GM21526 (cell line): ENCODE measurements at regions not wholly inside any gene's neighbourhood (a gene's known extent, or its start where the extent isn't known, plus 50 kb on each side); places are given as distances from the start of the nearest gene placed in this dataset.

Experiments
- ATAC-seq: cut with Tn5 transposase; IDR thresholded peaks from one replicate; pipeline ENCODE4 v1.9.1; 2021; ENCODE audit warnings: moderate library complexity; ENCODE audit not compliant: unreplicated experiment, low FRiP score

DNA sequence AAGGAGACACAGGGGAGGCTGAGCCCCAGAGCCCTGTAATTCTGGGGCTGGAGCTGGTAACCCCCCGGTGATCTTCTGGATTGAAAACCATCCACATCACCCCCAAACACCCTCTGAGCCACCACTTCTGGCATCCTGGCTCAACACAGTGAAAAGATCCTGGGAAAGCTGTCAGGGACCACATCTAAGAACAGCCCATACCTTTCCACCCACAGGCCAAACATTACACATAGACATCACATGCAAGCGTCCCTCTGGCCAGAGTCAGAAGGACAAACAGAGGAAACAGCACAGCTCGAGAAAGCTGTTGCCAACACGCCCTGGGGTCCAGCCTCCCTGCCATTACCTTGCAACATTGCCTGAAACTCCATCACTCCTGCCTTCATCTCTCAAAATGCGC is 469.5 kb downstream of the SOX6 start:
- ATAC-seq: no peak

DNA sequence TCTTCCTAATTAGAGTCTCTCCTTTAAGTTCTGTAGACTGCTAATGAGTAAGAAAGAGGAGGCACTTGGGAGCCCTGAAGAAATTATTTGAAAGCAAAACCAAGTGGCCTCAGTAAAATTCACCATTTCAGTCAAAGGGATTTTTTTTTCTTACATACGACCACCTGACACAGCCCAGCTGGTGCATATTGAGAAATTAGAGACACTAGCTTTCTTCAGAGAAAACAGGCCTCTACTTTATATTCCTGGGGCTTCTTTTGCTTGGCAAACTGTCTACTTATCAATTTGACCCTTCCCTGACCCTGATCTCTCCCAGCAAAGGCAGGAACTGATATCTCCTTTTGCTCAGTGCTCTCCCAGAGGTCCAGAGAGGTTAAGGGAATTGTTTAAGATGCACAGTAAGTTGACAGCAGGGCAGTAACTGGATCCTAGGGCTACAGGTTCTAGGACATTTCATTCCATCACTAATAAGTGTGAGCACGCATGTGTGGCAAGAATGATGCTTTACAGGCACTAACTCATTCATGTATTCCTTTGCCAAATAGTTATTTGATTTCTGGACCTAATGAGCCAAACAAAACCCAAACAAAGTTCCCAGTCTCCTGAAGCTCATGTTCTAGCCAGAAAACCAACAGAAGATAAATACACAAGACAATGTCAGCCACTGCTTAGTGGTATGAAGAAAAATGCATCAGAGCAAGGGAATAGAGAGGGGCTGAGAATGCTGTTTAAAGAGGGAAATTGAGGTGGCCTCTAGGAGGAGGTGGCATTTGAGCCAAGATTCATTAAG is 467.6 kb downstream of the SOX6 start:
- no peak for ATAC-seq

DNA sequence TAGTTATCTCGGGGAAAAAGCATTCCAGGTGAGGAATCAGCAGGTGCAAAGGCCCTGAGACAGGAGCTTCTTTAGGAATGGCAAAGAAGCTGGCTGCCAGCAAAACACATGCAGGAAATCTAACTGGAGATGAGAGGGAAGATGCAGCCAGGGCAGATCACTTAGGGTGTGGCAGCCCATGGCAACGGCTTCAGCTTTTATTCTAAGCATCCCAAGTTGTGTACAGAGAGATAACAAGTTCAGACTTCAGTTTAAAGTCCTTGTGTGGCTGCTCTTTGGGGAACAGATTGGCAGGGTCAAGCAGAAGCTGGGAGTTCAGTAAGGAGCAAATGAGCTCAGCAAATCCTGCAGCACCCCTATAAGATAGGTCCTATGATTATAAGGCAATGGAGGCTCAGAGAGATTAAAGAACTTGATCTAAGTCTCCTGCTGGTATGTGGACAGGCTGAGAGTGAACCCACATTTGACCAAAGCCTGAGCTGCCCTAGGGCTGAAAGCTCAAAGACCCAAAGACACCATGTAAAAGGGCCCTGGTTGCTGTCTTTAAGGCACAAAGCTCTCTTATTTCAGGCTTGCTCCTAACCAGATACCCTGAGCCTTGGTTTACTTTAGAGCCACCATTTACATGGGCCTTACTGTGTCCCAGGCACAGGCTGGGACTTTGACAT is 466.8 kb downstream of the SOX6 start:
- no peak for ATAC-seq

DNA sequence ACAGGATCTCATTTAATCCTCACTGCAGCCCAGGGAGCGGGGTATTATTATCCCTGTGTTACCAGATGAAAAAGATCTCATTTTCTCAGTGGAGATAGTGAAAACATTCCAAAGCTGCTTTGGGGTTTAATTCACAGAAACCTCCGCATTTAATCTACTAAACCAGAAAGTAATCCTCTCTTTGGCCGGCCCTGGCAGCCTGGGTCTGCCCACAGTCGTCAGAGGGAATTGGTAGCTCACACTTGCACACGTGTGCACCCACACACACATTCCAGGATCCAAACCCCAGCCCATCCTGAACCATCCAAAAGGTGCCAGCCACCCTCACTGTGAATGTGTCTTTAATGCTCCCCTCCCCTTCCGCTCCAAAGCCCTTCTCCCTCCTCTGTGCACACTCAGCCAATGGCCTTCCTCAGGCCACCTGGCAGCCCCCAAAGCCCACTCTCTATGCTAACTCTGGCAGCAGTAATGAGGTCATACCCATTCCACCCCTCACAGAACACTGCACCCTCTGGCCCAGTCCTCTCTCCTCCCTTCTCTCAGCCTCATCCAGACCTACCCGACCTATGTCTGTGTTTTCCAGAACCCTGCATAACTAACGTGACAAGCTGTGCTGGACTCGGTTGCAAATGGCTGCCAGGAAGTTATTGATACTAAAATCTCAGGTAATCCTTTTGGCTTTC is 466.2 kb downstream of the SOX6 start:
- no peak for ATAC-seq

DNA sequence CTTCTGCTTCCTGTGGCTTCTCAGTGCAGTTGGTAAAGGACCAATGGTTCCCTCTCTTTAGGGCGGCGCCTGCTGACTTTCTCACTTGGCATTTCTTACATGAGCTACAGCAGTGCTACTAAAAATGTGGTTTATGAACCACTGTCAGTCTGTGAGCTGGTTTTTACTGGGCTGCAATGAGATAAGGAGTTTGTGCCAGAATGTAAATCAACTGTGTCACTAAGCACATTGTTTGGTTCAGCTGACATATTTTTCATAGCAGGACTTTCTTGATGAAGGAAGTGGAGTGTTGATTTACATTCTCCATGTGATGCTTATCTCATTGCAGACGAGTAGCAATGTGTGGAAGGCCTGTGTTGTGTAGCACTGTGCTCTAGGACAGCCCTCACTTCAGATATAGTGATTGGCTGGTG is 463.3 kb downstream of the SOX6 start:
- ATAC-seq: no peak

- ATAC-seq: no peak
Observed at GRCh38 chr11:15896026-15896425, 460.3 kb downstream of the SOX6 start.

DNA sequence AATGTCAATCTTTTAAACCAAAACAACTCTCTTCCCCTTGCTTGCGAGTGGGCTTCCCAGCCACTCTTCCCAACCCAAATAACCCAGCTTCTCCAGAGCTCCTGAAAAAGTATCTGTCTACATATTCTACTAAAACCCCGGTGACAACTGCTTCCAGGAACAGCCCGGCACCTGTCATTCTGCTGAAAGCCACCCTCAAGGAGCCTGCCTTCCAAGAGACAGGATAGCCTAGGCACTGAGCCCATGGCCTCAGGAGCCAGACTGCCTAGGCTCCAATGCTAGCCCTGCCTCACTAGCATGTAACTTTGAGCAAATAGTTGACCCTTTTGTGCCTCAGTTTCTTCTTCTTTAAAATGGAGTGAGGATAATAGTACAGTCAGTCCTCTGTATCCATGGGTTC is 459.8 kb downstream of the SOX6 start:
- no peak for ATAC-seq

- ATAC-seq: no peak
Observed at GRCh38 chr11:15897211-15897960, 459.0 kb downstream of the SOX6 start.

DNA sequence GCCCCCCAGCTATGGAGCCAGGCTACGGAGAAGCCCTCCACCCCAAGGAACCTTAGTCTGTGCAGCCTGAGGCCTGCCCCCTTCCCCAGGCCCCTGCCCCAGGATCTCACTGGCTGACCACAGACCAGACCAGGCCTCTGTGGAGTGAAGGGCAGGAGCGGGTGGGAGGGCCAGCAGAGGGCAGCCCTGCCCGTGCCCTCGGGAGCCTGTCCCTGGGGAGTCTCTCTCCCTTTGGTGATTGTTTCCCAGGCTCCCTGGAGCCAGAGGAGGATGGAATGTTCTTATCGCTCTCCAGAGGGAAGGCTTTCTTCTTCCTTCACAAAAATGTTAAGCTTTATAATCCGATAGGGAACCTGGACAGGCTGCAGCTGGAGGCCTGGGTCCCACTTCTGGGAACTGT is 455.3 kb downstream of the SOX6 start:
- ATAC-seq: no peak

DNA sequence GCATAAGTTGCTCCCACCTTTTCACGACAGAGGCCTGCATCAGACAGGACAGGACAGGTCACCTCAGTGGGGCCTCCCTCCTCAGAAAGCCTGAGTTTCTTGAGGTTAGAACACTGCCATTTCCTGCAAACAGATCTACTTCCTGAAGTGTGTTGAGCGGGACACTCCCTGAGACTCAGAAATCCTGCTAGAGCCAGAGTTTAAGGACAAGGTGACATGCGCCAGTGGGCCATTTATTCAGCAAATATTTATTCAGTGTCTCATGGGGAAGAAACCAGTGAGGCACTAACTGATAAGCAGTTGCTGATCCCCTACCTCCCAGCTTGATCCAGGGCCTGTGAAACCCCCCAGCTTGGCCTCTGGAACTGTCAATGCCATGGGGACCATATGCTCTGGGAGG is 454.6 kb downstream of the SOX6 start:
- no peak for ATAC-seq

DNA sequence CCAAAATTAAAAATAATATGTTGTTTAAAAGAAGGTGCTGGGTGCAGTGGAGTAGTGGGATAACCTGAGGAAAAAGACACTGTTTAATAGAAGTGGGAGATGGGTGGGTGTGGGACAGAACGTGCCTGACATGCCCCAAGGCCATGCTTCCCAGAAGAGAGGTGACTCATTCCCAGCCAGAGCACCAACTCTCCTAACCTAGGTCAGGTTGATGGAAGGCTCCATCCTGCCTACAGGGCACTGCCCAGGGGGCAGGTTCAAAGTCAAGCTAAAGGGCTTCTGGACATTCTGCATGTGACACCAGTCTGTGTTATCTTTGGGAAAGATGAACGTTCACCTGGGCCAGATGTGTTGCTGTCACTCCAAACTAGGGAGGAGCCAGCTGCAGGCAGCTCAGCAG is 453.1 kb downstream of the SOX6 start:
- ATAC-seq: no peak

DNA sequence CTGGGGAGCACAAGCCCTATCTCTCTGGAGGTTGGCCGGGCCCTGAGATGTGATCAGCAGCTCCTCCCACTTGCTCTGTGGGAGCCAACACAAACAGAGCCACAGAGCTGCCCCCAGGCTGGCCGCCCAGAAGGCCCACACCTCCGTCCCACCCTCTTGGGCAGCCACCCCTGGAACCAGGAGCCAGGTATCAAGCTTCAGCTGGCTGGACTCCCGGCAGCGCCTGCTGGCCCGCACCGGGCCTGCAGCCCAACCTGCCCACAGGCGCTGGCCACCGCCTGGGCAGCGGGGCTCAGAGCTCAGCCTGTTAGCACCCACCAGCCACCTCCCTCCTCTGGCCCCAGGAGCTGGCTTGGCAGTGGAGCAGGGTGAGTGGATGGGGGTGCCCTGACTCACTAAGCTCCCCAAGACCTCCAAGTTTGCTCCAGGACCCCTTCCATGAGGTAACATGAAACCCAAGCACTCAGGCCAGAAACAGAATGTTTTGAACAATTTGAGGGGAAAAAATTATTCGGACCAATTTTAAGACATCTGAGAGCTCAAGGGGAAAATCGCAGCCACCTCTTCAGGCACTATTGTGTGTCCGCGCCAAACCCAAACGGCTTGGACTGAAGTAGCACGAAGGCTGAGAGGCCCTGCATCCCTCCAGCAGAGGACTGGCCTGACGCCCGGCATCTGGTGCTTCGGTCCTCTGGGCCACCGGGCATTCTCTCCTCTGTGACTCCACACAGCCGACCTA is 450.8 kb downstream of the SOX6 start:
- no peak for ATAC-seq

- no peak for ATAC-seq
Observed at GRCh38 chr11:15906481-15907035, 449.8 kb downstream of the SOX6 start.

GRCh38 chr11:15907806-15908205 is 448.5 kb downstream of the SOX6 start:
- no peak for ATAC-seq

GRCh38 chr11:15909937-15910598 is 446.3 kb downstream of the SOX6 start:
- no peak for ATAC-seq

DNA sequence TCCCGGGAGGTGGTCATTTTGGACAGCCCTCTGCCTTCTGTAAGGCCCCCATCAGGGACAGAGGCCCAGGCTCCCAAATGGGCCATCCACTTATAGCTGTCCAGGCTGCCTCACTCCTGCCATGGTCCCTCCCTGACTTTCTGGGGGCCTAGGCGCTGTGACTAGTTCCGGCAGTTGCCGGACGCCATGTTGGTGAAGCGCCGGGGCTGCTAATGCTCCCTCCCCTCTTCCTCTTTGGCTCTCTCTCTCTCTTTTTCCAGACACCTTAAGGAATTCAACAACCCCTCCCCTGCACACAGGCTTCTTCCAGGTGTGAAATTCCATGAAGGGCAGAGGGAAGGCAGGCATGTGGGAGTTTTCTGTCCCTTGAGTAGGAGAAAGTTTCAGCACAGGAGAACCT is 445.6 kb downstream of the SOX6 start:
- no peak for ATAC-seq

DNA sequence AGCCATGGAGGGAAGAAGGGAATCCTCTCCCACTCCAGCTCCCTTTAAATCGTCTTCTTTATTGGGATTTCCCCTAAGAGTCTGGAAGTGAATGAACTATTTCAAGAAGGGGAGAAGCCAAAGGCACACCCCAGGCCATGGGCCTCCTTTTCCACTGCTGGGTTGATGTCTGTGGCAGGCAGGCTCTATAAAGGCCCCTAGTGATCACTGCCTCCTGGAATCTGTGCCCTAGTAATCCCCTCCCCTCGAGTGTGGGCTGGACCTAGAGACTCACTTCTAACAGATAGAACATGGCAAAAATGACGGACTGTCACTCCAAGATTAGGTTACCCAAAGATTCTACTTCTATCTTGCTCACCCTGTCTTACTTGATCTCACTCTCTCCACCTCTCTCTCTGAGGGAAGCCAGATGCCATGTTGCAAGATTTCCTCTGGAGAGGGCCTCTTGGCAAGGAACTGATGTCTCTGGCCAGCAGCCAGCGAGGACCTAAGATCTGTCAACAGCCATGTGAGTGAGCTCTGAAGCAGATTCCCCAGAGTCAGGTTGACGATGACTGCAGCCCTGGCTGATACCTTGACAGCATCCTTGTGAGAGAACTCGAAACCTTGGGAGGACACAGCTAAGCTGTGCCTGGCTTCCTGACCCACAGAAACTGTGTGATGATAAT is 444.8 kb downstream of the SOX6 start:
- ATAC-seq: no peak

- no peak for ATAC-seq
Observed at GRCh38 chr11:15912291-15912690, 444.1 kb downstream of the SOX6 start.

DNA sequence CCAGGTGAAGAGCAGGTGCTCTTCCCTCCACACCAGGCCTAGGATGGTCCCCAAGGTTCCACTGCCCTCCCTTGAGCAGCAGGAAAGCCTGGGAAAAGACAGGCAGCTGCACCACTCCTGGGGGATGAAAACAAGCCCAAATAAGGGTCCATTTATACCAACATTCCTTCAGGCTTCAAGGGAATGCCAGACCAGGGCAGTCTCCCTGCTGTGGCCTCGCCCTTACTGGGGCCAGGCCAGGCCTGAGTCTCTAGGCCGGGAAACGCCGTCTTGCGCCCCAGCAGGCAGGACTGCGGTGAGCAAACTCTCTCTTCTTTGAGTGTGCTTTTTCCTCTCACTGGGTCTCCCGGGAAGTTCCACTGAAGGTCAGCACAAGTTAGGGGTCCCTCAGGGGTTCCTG is 443.5 kb downstream of the SOX6 start:
- no peak for ATAC-seq
